Type B pancreatic cell (in vitro differentiated cells): ENCODE measurements at regions not wholly inside any gene's neighbourhood (a gene's known extent, or its start where the extent isn't known, plus 50 kb on each side); places are given as distances from the start of the nearest gene placed in this dataset.

Experiments
- DNase-seq: peaks from one replicate; pipeline ENCODE4 v3.0.0; 2021; ENCODE audit warnings: mixed read lengths; ENCODE audit not compliant: unreplicated experiment; ENCODE audit errors: extremely low spot score
- H3K27ac Mint-ChIP-seq: 2 replicates; pipeline ENCODE4 v1.8.0; 2021; ENCODE audit warnings: mild to moderate bottlenecking, mixed read lengths
- H3K27me3 Mint-ChIP-seq: 2 replicates; pipeline ENCODE4 v1.8.0; 2021; ENCODE audit warnings: mixed read lengths
- H3K36me3 Mint-ChIP-seq: 2 replicates; pipeline ENCODE4 v1.8.0; 2021; ENCODE audit warnings: mixed read lengths
- H3K4me1 Mint-ChIP-seq: one replicate; pipeline ENCODE4 v1.8.0; 2021; ENCODE audit warnings: mixed read lengths; ENCODE audit not compliant: unreplicated experiment
- H3K4me3 Mint-ChIP-seq: 2 replicates; pipeline ENCODE4 v1.8.0; 2021; ENCODE audit warnings: mild to moderate bottlenecking, mixed read lengths
- H3K9me3 Mint-ChIP-seq: 2 replicates; pipeline ENCODE4 v1.8.0; 2021; ENCODE audit warnings: mixed read lengths
- TF ChIP-seq, protein P1 (sequence below): fragments of 200-600 bp; sonication (generic); conservative IDR thresholded peaks from 2 replicates; pipeline ENCODE4 v1.5.0; 2021; ENCODE audit warnings: antibody characterized with exemption, mild to moderate bottlenecking

DNA sequence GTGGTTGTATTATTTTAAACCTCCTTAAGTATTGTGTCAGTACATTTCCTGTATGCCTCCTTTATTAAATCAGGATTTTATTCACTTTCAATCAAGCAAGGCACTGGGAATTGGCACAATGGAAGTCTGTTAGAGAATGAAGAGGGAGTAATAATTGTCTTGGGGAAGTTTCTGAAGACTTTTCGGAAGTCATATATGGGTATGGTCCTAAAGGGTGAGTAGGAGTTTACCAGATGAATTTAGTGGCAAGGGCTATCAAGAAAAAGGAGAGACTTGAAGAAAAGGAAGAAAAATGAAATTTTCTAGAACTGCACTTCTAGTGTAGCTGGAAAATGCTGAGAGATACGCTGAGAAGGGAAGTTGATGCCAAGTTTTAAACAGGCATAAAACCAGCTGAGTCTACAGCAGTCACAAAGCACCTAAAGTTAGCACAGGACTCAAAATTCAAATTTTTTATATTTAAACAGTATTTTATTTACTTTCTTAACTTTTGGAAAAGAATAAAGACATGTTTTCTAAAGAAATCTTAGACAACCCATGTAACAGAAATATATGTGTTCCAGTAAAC, 184.9 kb downstream of the SMC2 start:
- H3K4me3 Mint-ChIP-seq, result no peak overlapping the region
- TF ChIP-seq, protein P1, sequence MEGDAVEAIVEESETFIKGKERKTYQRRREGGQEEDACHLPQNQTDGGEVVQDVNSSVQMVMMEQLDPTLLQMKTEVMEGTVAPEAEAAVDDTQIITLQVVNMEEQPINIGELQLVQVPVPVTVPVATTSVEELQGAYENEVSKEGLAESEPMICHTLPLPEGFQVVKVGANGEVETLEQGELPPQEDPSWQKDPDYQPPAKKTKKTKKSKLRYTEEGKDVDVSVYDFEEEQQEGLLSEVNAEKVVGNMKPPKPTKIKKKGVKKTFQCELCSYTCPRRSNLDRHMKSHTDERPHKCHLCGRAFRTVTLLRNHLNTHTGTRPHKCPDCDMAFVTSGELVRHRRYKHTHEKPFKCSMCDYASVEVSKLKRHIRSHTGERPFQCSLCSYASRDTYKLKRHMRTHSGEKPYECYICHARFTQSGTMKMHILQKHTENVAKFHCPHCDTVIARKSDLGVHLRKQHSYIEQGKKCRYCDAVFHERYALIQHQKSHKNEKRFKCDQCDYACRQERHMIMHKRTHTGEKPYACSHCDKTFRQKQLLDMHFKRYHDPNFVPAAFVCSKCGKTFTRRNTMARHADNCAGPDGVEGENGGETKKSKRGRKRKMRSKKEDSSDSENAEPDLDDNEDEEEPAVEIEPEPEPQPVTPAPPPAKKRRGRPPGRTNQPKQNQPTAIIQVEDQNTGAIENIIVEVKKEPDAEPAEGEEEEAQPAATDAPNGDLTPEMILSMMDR, result no peak
- no peak overlapping the region for H3K27ac Mint-ChIP-seq
- no peaks in the 10 kb centered on the region for H3K27me3 Mint-ChIP-seq
- H3K4me1 Mint-ChIP-seq, result no peaks in the 10 kb centered on the region
- H3K36me3 Mint-ChIP-seq, result no peaks in the 10 kb centered on the region
- H3K9me3 Mint-ChIP-seq, result no peaks in the 10 kb centered on the region
- DNase-seq, result no peak

DNA sequence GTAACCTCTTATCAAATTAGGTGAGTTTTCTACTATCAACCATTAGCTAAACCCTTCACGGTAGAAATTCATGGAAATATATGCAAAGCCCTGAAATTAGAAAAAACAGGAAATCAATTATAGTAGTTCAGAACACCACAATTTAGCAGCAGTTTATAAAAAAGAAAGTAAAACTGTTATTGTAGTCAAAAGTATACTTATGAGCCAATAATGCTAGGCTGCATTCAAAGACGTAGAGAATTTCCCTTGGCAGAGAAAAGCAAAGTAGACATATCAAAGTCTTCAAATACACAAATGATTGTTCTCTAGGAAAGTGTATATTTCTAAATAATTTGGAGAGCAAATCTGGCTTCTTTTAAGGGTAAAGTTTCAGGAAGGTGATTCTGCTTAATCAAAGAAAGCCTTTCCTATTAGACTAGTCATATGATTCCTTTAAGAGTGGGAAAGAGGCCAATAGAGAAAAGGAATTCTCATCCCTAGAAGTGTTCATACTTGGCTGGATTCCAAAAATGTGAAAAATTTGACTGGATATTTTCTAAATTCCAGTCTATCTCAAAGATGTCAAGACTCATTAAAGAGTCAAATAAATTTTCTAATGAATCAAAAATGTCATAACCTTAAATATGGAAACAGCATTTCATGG, 185.5 kb downstream of the SMC2 start:
- Mint-ChIP-seq H3K27me3 (no peaks in the 10 kb centered on the region), H3K27ac (no peak overlapping the region), H3K4me3 (no peak overlapping the region), H3K36me3 (no peaks in the 10 kb centered on the region), H3K4me1 (no peaks in the 10 kb centered on the region), H3K9me3 (no peaks in the 10 kb centered on the region)
- DNase-seq, result no peak
- TF ChIP-seq, protein P1, result no peak

DNA sequence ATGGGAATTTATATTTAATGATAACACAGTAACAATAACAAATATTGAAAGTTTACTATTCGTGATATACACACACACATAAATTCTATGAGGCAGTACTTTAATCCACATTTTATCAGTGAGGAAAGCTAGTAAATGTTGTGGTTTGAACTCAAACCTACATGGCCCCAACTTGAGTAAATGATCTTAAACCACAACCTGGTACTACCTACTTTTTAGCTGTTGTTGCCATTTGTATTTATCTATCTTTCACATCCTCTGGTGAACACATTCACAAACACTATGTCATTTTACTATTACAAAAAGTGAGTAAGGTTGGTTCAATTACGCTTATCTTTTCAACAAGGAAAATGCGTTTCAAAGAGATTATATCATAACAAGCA, 186.1 kb downstream of the SMC2 start:
- H3K4me3 Mint-ChIP-seq, result no peak overlapping the region
- no peaks in the 10 kb centered on the region for H3K9me3 Mint-ChIP-seq
- no peaks in the 10 kb centered on the region for H3K36me3 Mint-ChIP-seq
- no peaks in the 10 kb centered on the region for H3K27me3 Mint-ChIP-seq
- TF ChIP-seq, protein P1, result no peak
- H3K4me1 Mint-ChIP-seq, result no peaks in the 10 kb centered on the region
- no peak for DNase-seq
- H3K27ac Mint-ChIP-seq, result no peak overlapping the region

DNA sequence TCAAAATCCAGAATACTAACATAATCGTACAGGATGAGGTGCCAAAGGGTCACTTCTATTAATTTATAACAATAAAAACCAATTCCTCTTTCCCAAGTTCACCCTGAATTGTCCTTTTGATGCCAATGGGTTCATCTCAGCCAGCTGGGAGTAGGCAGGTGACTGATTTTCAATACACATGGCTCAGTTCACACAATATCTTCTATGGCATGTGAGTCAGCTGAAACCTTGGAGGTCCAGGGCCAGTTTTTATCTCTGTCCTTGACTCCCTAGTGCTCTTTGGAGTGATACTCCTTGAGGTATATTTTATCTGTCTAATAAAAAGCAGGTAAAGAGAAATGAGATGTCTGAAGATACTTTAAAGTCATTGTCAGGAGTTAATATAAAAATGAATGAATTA, 186.6 kb downstream of the SMC2 start:
- Mint-ChIP-seq H3K4me3 (no peak overlapping the region), H3K9me3 (no peaks in the 10 kb centered on the region), H3K36me3 (no peaks in the 10 kb centered on the region), H3K27me3 (no peaks in the 10 kb centered on the region), H3K4me1 (no peaks in the 10 kb centered on the region), H3K27ac (no peak overlapping the region)
- TF ChIP-seq, protein P1, result no peak
- no peak for DNase-seq

DNA sequence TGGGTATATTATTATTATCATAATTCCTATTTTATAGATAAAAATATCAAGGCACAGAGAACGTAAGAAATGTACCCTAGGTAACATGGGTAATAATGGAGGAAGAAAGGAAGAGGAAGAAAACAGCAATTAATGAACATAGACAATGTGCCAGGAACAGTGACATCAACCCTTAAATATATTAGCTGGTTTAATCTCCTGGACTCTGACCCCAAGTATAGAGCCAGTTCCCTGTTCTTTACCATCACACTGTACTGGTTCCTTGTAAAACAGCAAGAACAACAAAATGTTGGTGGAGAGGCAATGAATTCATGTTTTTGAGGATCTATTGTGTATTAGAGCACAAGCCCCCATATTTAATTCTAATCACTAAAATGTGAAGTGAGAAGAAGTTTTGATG, 192.1 kb downstream of the SMC2 start:
- Mint-ChIP-seq H3K4me3 (no peak overlapping the region), H3K4me1 (no peaks in the 10 kb centered on the region), H3K36me3 (no peaks in the 10 kb centered on the region), H3K27ac (no peak overlapping the region), H3K9me3 (no peaks in the 10 kb centered on the region), H3K27me3 (no peaks in the 10 kb centered on the region)
- no peak for DNase-seq
- TF ChIP-seq, protein P1, result no peak
